ENCODE measurements at regions not wholly inside any gene's neighbourhood (a gene's known extent, or its start where the extent isn't known, plus 50 kb on each side); places are given as distances from the start of the nearest gene placed in this dataset.

DNA sequence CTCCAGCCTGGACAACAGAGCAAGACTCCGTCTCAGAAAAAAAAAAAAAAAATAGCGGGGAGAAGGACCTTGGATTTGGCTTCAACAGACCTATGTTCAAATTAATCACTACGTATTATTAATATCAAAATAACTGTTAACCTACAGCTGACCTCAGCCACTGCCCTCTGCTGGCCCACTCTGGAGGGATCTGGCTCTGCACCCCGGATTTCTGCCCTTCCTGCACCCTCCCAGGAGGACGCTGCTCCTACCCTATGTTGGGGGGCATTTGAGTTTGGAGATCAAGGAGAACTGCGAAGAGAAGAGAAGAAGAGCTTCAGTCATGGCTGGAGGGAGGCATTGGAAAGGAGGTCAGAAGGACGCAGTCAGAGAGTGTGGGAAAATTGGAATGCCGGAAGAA lies 96.7 kb downstream of the PSMG1 start:
- TF ChIP-seq, protein P1, sequence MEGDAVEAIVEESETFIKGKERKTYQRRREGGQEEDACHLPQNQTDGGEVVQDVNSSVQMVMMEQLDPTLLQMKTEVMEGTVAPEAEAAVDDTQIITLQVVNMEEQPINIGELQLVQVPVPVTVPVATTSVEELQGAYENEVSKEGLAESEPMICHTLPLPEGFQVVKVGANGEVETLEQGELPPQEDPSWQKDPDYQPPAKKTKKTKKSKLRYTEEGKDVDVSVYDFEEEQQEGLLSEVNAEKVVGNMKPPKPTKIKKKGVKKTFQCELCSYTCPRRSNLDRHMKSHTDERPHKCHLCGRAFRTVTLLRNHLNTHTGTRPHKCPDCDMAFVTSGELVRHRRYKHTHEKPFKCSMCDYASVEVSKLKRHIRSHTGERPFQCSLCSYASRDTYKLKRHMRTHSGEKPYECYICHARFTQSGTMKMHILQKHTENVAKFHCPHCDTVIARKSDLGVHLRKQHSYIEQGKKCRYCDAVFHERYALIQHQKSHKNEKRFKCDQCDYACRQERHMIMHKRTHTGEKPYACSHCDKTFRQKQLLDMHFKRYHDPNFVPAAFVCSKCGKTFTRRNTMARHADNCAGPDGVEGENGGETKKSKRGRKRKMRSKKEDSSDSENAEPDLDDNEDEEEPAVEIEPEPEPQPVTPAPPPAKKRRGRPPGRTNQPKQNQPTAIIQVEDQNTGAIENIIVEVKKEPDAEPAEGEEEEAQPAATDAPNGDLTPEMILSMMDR (IDR thresholded peaks at IDR 0.05): no peak
- TF ChIP-seq REST (IDR thresholded peaks at IDR 0.05; ENCODE audit: insufficient read depth in 1 of 2, low read depth in 2 of 2, low read length in 1 of 2): no peak
